ENCODE measurements at regions not wholly inside any gene's neighbourhood (a gene's known extent, or its start where the extent isn't known, plus 50 kb on each side); places are given as distances from the start of the nearest gene placed in this dataset.

- H3K27ac ChIP-seq = no peak overlapping the region
- H3K27me3 ChIP-seq = peaks cover 0 to 12% of the 10 kb centered on the region in 2 donors
- TF ChIP-seq CTCF (IDR thresholded peaks at IDR 0.05) = peak in 1 of 2 donors; percentile 53
- no peak overlapping the region for H3K4me3 ChIP-seq
- peaks cover 0 to 6% of the 10 kb centered on the region in 2 donors for H3K4me1 ChIP-seq
- no peaks in the 10 kb centered on the region for H3K9me3 ChIP-seq
- no peak for DNase-seq (ENCODE audit: low spot score)
- H3K36me3 ChIP-seq = no peaks in the 10 kb centered on the region
Observed at GRCh38 chr17:79188048-79188447, 113.4 kb downstream of the ENGASE start.

- no peaks in the 10 kb centered on the region for H3K9me3 ChIP-seq
- H3K36me3 ChIP-seq = no peaks in the 10 kb centered on the region
- no peak for TF ChIP-seq CTCF (IDR thresholded peaks at IDR 0.05)
- DNase-seq (ENCODE audit: low spot score) = no peak
- H3K4me3 ChIP-seq = no peak overlapping the region
- H3K4me1 ChIP-seq = peaks cover 0 to 6% of the 10 kb centered on the region in 2 donors
- H3K27me3 ChIP-seq = peaks cover under 1 to 8% of the 10 kb centered on the region in 2 donors
- no peak overlapping the region for H3K27ac ChIP-seq
Observed at GRCh38 chr17:79187186-79187585, 112.6 kb downstream of the ENGASE start.

- H3K4me1 ChIP-seq = peaks cover 0 to 6% of the 10 kb centered on the region in 2 donors
- TF ChIP-seq CTCF (IDR thresholded peaks at IDR 0.05) = no peak
- no peak overlapping the region for H3K27ac ChIP-seq
- H3K36me3 ChIP-seq = no peaks in the 10 kb centered on the region
- H3K9me3 ChIP-seq = no peaks in the 10 kb centered on the region
- peaks cover 3 to 8% of the 10 kb centered on the region in 2 donors for H3K27me3 ChIP-seq
- no peak overlapping the region for H3K4me3 ChIP-seq
- no peak for DNase-seq (ENCODE audit: low spot score)
Observed at GRCh38 chr17:79186406-79186805, 111.8 kb downstream of the ENGASE start.

- DNase-seq (ENCODE audit: low spot score) = no peak
- H3K27me3 ChIP-seq = peaks cover 3 to 8% of the 10 kb centered on the region in 2 donors
- H3K36me3 ChIP-seq = no peaks in the 10 kb centered on the region
Observed at GRCh38 chr17:79185671-79186070, 111.0 kb downstream of the ENGASE start.

GRCh38 chr17:79184219-79184618 is 109.6 kb downstream of the ENGASE start:
- Histone ChIP-seq H3K36me3 (no peaks in the 10 kb centered on the region), H3K4me1 (peaks cover 0 to 6% of the 10 kb centered on the region in 2 donors), H3K4me3 (no peak overlapping the region), H3K27ac (no peak overlapping the region), H3K9me3 (no peaks in the 10 kb centered on the region), H3K27me3 (peaks cover 3 to 8% of the 10 kb centered on the region in 2 donors)
- DNase-seq (ENCODE audit: low spot score) = no peak
- no peak for TF ChIP-seq CTCF (IDR thresholded peaks at IDR 0.05)

More at GRCh38 chr17:79185671-79186070, 111.0 kb downstream of the ENGASE start:
- Histone ChIP-seq H3K27ac (no peak overlapping the region), H3K4me3 (no peak overlapping the region), H3K4me1 (peaks cover 0 to 6% of the 10 kb centered on the region in 2 donors), H3K9me3 (no peaks in the 10 kb centered on the region)
- TF ChIP-seq CTCF (IDR thresholded peaks at IDR 0.05) = no peak
